GM18508 (cell line): ENCODE measurements at regions not wholly inside any gene's neighbourhood (a gene's known extent, or its start where the extent isn't known, plus 50 kb on each side); places are given as distances from the start of the nearest gene placed in this dataset.
"Not testable (repeated sequence)": the region's sequence is repeated elsewhere in the genome, so short reads cannot be mapped to it uniquely, and the experiment has no call there.

Experiments used
- ATAC-seq: cut with Tn5 transposase; IDR thresholded peaks from one replicate; pipeline ENCODE4 v1.9.1; 2021; ENCODE audit warnings: moderate number of reproducible peaks; ENCODE audit not compliant: insufficient read depth, unreplicated experiment

DNA sequence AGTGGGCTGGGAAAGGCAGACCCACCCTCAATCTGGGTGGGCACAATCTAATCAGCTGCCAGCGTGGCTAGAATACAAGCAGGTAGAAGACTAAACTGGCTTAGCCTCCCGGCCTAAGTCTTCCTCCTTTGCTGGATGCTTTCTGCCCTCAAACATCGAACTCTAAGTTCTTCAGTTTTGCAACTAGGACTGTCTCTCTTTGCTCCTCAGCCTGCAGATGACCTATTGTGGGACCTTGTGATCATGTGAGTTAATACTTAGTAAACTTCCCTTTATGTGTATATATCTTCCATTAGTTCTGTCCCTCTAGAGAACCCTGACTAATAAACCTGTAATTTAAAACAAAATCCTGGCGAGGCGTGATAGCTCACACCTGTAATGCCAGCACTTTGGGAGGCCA lies 51.8 kb upstream of the SLC39A8 start:
- ATAC-seq = not testable (repeated sequence)

DNA sequence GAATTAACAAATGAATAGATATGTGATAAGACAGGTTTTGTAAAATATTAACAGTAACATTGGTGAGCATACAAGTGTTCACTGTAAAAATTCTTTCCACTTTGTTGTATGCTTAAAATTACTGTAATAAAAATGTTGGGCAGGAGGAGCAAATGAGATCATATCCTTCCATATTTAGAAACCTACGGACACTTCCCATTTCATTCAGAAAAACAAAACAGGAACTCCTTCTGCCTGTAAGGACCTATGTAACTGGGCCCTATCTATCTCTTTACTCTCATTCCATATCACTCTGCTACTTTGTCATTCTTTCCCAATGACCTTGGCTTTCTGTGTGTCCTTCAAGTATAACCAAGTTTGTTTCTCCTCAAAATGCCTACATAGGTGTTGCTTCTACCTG lies 53.7 kb upstream of the SLC39A8 start:
- ATAC-seq = no peak

GRCh38 chr4:102400898-102401297 lies 55.6 kb upstream of the SLC39A8 start:
- ATAC-seq = no peak

DNA sequence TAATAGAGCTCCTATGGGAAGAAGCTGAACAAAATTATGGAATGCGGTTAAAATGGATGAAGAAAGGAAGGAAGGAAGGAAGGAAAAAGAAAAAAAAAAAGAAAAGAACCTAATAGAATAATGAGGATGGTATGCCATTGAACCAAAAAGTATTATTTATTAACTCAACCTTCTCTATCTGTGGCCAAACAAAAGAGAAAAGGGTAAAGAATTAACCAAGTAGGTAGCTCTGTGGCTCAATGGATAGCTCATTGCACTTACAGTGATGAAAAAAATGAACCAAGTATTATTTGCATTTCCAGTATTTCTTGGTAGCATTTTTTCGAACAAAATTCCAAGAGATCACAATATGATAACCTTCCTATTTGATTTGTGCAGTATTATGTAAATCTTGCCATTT lies 56.9 kb upstream of the SLC39A8 start:
- no peak for ATAC-seq

DNA sequence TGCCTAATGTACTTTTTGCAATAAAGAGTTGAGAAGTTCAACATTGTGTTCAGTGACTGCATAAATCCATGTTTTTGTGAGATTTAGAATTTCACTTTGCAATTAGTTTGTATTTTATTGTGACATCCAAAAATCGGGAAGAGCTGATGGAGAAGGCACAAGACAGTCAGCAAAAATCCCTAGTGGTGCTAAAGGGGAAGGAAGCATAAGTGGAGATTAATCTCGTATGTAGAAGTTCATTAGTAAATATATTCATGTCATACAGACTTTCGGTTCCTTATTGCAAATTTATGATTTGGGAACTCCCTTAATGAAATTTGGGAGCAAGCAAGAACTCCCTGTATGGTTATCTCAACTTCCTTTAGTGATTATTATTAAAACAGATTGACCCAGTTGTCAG lies 57.8 kb upstream of the SLC39A8 start:
- ATAC-seq = no peak

- ATAC-seq = no peak
Observed at GRCh38 chr4:102404431-102404969, 59.2 kb upstream of the SLC39A8 start.

DNA sequence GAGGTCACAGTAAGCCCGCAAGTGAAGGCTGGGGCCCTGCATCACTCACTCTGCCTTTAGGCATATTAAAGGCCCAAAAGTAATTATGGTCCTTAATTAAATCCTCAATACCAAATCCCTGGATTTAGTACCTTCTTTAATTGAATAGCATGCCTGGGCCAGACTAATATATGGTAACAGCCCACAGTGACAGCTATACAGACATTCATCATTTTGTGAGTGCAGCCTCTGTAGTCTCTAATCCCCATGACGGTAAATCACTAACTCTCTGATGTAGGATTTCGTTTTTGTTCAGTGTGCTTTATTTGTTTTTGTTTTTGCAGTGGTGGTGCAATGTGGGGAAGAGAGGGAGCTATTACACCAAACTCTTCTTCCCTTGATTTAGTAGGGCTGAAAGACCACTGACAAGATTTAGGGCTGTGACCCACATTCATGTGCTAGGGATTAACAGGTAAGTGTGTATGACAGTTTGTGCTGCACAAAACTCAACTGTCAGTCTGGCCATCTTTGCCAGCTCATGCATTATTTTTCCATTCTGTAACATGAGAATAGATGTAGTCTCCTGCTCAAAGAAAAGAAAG lies 60.6 kb upstream of the SLC39A8 start:
- ATAC-seq = no peak

GRCh38 chr4:102410884-102411283 lies 65.6 kb upstream of the SLC39A8 start:
- ATAC-seq = not testable (repeated sequence)

DNA sequence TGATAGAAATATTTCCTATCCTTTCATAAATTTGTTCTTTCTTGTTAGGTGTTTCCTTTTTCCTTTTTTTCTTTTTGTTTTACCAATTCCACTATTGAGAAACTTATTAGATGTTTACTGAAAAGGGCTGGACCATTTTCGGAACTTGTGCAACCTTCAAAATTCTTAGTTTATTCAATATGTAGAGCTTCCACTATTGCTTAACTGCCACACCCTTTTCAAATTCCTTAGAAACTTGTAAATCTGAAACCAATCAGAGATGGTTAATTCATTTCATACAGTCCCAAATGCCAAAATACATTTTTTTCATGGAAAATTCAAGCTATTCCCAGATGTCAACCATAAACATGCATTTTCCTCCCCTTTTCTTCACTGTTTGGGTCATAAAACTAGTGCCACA lies 66.1 kb upstream of the SLC39A8 start:
- no peak for ATAC-seq

GRCh38 chr4:102416765-102417164 lies 71.5 kb upstream of the SLC39A8 start:
- ATAC-seq = no peak

DNA sequence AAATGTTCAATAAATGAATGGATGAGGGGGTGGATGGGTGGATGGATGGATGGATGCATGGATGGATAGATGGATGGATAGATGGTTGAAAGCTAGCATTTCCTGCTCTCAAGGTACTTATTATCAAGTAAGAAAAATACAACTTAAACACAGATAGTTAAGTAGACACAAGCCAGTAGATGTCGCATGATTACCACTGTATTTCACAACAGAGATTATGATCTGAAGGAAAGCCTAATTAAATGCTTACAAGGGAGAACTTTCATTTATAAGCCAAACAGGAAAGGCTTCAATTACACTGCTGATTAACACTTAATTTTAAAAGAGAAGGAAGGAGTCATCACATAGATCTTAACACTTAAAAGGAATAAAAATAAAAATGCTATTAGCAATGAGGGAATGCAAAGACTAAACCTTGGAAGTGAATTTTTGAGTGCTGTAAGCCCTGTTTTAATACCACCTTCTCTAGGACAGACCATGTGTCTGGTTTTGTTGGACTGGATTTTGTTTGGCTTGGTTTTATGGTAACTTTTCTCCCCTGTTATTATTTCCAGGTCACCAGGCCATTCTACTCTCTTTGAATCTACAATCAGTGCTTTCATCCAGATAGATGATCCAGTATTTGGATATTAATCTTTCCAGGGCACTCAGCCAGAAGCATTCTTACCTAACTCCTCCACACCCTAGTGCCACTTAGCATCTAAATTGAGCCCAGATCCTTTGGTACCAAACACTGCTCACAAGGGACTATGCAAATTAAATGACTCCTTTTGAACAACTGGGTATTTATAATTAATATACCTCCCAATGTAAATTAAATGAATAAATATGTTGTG lies 75.5 kb upstream of the SLC39A8 start:
- ATAC-seq = no peak

- no peak for ATAC-seq
Observed at GRCh38 chr4:102422843-102423242, 77.6 kb upstream of the SLC39A8 start.

DNA sequence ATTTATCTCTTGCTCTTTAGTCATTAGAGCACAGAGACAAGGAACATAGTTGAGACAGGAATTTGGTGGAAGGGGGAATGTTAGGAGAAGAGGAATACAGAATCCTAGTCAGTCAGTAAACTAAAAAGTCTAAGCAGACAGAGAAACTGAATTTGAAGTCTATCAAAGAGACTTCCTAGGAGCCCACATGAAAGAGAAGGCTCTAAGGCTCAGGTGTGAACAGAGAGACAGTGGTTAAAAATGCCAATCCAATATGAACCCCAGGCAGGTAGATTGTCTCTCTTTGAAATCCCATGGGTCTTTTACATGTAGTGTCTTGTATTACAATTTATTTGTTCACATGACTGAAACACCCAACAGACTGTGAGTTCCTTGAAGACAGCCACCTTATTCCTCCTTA lies 77.8 kb upstream of the NFKB1 start:
- no peak for ATAC-seq

DNA sequence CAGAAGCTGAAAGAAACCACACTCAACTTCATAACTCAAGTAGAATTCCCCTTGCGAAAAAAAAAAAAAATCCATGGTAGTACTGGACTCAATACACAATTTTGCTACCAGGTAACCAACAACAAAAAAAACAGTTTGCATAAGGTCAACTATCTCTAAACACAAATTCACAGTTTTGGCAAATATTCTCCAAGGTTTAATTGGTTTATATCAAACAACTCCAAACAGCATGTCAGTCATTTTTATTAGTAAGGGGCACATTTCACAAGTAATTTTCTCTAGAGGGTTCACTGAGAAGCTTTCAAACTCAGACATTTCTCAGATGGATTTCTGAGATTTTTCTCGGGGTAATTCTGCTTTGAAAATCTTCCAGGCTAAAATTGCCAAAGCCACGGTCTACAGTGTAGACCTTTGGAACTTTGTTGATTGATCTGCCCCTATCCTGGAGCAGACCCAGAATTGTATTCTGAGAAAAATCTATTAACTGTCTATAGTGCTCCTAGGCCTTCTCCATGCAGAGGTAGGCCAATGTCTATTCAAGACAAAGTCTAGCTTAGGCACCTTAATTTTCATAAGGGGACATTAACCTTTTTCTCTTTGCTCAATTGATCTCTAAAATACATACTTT lies 73.7 kb upstream of the NFKB1 start:
- ATAC-seq = no peak

GRCh38 chr4:102428122-102428521 lies 73.0 kb upstream of the NFKB1 start:
- no peak for ATAC-seq

GRCh38 chr4:102429553-102429952 lies 71.6 kb upstream of the NFKB1 start:
- no peak for ATAC-seq

DNA sequence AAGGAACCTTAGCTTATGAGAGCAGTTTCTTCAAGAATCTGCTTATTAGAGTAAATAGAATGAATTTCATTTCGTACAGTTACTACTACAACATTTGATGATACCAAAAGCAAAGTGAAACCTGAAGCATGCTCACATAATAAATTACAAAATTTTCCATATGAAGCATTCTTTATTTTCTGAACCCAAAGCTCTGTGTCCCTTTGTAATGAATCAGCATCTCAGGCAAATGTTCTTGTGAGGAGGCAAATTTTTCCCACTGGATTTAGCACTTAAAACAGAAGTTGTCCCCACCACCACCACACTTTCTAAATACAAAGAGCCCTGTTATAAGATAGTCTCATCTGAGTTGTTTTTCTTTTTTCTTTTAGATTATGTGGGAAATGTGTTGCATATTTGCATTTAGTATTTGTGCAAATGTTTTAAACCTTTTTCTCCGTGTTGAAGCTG lies 70.7 kb upstream of the NFKB1 start:
- no peak for ATAC-seq

DNA sequence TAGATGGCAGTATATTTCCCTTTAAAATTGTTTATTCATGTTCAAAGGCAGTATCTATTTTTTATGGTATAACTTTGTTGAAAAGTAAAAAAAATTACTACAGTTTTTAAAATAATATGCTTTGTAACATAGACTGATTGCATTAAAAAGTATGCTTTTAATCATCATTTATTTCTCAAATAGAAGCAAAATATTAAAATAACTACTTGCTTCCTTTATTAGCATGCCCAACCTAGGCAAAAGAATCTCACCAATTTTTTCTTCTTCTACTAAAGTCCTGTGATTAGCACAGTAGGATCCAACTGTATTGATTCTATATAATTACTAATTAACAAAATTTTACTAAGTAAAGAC lies 69.6 kb upstream of the NFKB1 start:
- no peak for ATAC-seq

DNA sequence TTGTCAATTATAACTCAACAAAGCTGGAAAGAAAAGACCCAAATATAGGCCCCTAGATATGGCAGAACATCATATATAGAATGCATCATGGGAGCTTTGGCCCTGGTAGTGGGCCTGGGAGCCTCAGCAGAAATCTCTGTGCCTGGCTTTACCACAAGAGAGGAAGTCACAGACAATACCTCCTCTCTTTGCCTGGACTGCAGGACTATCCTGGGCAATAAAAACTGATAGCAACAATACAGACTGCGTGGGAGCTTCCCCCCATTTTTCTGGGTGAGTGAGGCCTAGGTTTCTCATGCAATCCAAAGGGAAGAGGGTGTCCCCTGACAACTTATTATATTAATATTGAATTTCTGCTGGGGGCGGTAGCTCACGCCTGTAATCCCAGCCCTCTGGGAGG lies 64.0 kb upstream of the NFKB1 start:
- no peak for ATAC-seq

DNA sequence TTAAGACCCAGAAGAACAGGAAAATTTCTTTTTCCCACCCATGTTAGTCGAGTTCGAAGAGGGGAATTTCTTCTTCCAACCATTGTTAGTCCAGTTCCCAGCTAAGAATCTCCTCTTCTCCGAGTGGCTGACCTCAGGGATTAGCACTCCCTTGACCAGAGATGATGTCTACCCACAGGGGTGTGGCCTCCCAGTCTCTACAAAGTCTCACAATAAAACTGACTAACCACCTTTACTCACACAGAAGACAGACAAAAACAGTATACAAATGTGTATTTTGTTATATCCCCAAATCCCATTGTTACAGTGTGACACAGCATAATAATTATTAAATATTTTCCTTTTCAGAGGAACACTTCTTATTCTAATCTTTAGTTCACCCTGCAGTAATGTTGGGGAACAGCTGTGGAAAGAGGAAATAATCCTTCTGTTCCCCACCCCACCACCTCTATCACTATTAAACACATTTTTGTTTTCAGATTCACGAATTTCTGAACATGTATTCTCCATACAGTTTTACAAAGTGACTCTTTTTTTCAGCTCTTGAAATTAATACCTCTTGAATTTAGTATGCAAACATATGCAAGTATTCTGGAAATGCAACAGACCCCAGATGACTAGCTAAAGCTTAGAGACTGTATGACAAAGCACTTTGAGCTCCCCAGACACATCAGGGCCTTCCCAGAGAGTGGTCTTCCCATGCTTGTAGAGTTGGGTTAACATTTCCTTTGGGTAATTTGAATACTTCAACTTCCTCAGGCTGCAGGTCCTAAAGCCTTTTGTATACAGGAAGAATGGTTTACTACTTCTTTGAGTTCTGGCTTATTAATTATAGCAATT lies 62.5 kb upstream of the NFKB1 start:
- no peak for ATAC-seq

DNA sequence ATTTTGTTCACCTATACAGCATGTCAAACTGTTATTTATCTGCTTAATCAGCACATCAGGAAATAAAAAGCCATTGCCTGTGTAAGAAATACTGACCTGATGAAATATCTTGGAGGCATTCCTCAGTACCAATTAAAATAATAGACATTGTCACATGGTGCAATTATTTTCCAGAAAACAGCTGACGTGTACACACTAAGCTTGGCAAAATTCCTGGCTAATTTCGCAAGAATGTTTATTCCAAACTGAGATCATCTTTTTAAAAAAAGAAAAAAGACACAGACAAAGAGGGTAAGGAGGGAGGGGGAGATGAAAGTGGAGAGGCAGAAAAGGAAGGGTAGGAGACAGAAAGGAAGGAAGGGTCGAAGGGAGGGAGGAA lies 61.9 kb upstream of the NFKB1 start:
- no peak for ATAC-seq
